Lung (tissue), 11 donors: ENCODE measurements at regions not wholly inside any gene's neighbourhood (a gene's known extent, or its start where the extent isn't known, plus 50 kb on each side); places are given as distances from the start of the nearest gene placed in this dataset.

Experiments used
- ATAC-seq: fragments of 200-7000 bp; cut with Tn5 transposase; one replicate; pipeline ENCODE4 v1.9.1; 2020; ENCODE audit warnings: moderate number of reproducible peaks; ENCODE audit not compliant: insufficient read depth, low FRiP score
- DNase-seq, 3 donors: peaks; one replicate each; pipeline ENCODE4 v3.0.0-alpha.2; 2013 to 2017
- H3K27ac ChIP-seq, 2 donors: one replicate each; pipeline ENCODE4 v1.5.1; 2013; ENCODE audit warnings: mild to moderate bottlenecking in 2 of 2, moderate library complexity in 2 of 2, control low read depth in 1 of 2, inconsistent platforms in 1 of 2, low read depth in 1 of 2, low read length in 1 of 2
- H3K27me3 ChIP-seq, 3 donors: one replicate each; pipeline ENCODE4 v1.5.1; 2013; ENCODE audit warnings: low read length in 2 of 3; ENCODE audit not compliant: control insufficient read depth in 3 of 3, insufficient read depth in 3 of 3
- H3K36me3 ChIP-seq, 4 donors: one replicate each; pipeline ENCODE4 v1.5.1; 2013; ENCODE audit warnings: low read length in 4 of 4, mild to moderate bottlenecking in 1 of 4, moderate library complexity in 1 of 4; ENCODE audit not compliant: control insufficient read depth in 4 of 4, insufficient read depth in 4 of 4
- H3K4me1 ChIP-seq, 5 donors: one replicate each; pipeline ENCODE4 v1.5.1; 2013; ENCODE audit warnings: low read length in 5 of 5, mild to moderate bottlenecking in 2 of 5, moderate library complexity in 1 of 5; ENCODE audit not compliant: control insufficient read depth in 5 of 5, insufficient read depth in 5 of 5
- H3K4me3 ChIP-seq: one replicate; pipeline ENCODE4 v1.5.1; 2013; ENCODE audit warnings: mild to moderate bottlenecking, control low read depth, moderate library complexity
- H3K9ac ChIP-seq, 2 donors: one replicate each; pipeline ENCODE4 v1.5.1; 2013; ENCODE audit warnings: low read length in 2 of 2, control low read depth in 1 of 2; ENCODE audit not compliant: insufficient read depth in 1 of 2
- H3K9me3 ChIP-seq, 4 donors: one replicate each; pipeline ENCODE4 v1.5.1; 2013; ENCODE audit warnings: low read length in 3 of 4, mild to moderate bottlenecking in 1 of 4, moderate library complexity in 1 of 4; ENCODE audit not compliant: control insufficient read depth in 4 of 4, insufficient read depth in 3 of 4
- CTCF ChIP-seq: IDR thresholded peaks from 2 replicates; pipeline ENCODE4 v1.5.1; 2012; ENCODE audit warnings: mild to moderate bottlenecking; ENCODE audit errors: control extremely low read depth, extremely low read depth
- WGBS, 2 donors: extraction: QIAGEN DNeasy Blood & Tissue Kit; methylation state at CpG; one replicate each; pipeline ENCODE4 v1.1.7; 2013; 5-methylcytosine and 5-hydroxymethylcytosine counted together
- donor health status: control.
- donor health status: control.
- donor health status: Bipolar disorder and iron deficiency.
- donor health status: healthy.
- donor health status: DM: yes; HTN: yes; CAD: no.

- TF ChIP-seq CTCF, result no peak
- no peak for DNase-seq
Measured at GRCh38 chr20:40319741-40320516, 369.1 kb downstream of the MAFB start.

GRCh38 chr20:40319056-40319455 is 370.0 kb downstream of the MAFB start:
- no peak for DNase-seq
- H3K27ac ChIP-seq, result no peak overlapping the region
- 83 to 90% methylated on average over 3 of the region's 3 CpGs for whole genome bisulfite sequencing, 2 donors
- no peak overlapping the region for H3K4me3 ChIP-seq
- H3K27me3 ChIP-seq, result no peaks in the 10 kb centered on the region
- peaks cover 0 to 8% (median 0%) of the 10 kb centered on the region in 5 donors for H3K4me1 ChIP-seq
- no peak for ATAC-seq
- H3K36me3 ChIP-seq, result no peaks in the 10 kb centered on the region
- peaks cover 0 to 2% (median 0%) of the 10 kb centered on the region in 4 donors for H3K9me3 ChIP-seq
- no peak for TF ChIP-seq CTCF
- no peak overlapping the region for H3K9ac ChIP-seq

More at GRCh38 chr20:40319741-40320516, 369.1 kb downstream of the MAFB start:
- Histone ChIP-seq H3K27ac (no peak overlapping the region), H3K9me3 (peaks cover 0 to 2% (median 0%) of the 10 kb centered on the region in 4 donors), H3K4me1 (no peaks in the 10 kb centered on the region), H3K4me3 (no peak overlapping the region), H3K9ac (no peak overlapping the region), H3K27me3 (no peaks in the 10 kb centered on the region), H3K36me3 (no peaks in the 10 kb centered on the region)
- ATAC-seq, result no peak
- 69 to 82% methylated on average over 15 of the region's 15 CpGs for WGBS, 2 donors

GRCh38 chr20:40317156-40317790 is 371.8 kb downstream of the MAFB start:
- peaks cover 0 to 10% (median 0%) of the 10 kb centered on the region in 5 donors for H3K4me1 ChIP-seq
- H3K9me3 ChIP-seq, result peaks cover 0 to 2% (median 0%) of the 10 kb centered on the region in 4 donors
- no peaks in the 10 kb centered on the region for H3K27me3 ChIP-seq
- H3K27ac ChIP-seq, result no peak overlapping the region
- WGBS, 2 donors, result 67 to 77% methylated on average over 5 of the region's 5 CpGs
- no peak for TF ChIP-seq CTCF
- H3K36me3 ChIP-seq, result no peaks in the 10 kb centered on the region
- no peak overlapping the region for H3K4me3 ChIP-seq
- no peak overlapping the region for H3K9ac ChIP-seq
- DNase-seq (no peak), ATAC-seq (no peak)
